ENCODE measurements at regions not wholly inside any gene's neighbourhood (a gene's known extent, or its start where the extent isn't known, plus 50 kb on each side); places are given as distances from the start of the nearest gene placed in this dataset.

GRCh38 chr13:83453723-83454122 is 428.6 kb downstream of the SLITRK1 start:
- TF ChIP-seq CTCF (IDR thresholded peaks at IDR 0.05) (no peak), POLR2A (IDR thresholded peaks at IDR 0.05) (no peak), POLR2AphosphoS5 (IDR thresholded peaks at IDR 0.05) (no peak), EP300 (IDR thresholded peaks at IDR 0.05) (no peak)

Measured in sigmoid colon (tissue), 4 donors.